ENCODE measurements at regions not wholly inside any gene's neighbourhood (a gene's known extent, or its start where the extent isn't known, plus 50 kb on each side); places are given as distances from the start of the nearest gene placed in this dataset.

DNA sequence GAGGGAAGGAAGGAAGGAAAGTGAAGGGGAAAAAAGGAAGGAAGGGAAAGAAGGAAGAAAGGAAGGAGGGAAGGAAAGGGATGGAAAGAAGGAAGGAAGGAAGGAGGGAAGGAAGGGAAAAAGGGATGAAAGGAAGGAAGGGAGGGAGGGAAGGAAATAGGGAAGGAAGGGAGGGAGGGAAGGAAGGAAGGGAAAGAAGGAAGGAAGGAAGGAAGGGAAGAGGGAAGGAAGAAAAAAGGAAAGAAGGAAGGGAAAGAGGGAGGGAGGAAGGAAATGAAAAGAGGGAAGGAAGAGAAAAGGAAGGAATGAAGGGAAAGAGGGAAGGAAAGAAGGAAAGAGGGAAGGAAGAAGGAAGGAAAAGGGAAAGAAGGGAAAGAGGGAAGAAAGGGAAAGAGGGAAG is 136.9 kb downstream of the BARX1 start:
- TF ChIP-seq CTCF (conservative IDR thresholded peaks at IDR 0.05) = no peak
- no peak for TF ChIP-seq EZH2 (IDR thresholded peaks at IDR 0.05; ENCODE audit: low read depth)
